Kidney (tissue), 13 donors: ENCODE measurements at regions not wholly inside any gene's neighbourhood (a gene's known extent, or its start where the extent isn't known, plus 50 kb on each side); places are given as distances from the start of the nearest gene placed in this dataset.

ENCODE experiments used
- DNase-seq, 5 donors: peaks; one replicate each; pipeline ENCODE4 v3.0.0-alpha.2; 2013 to 2020
- FAIRE-seq: peaks from 2 replicates; lab custom pipeline; 2012; peaks lifted over from hg19 to GRCh38; lab: Jason Lieb, UNC
- H3K27ac ChIP-seq, 2 donors: one replicate each; pipeline ENCODE4 v1.7.0; 2013; ENCODE audit warnings: low read depth in 2 of 2, low read length in 2 of 2, inconsistent platforms in 1 of 2
- H3K27me3 ChIP-seq: one replicate; pipeline ENCODE4 v1.7.1; 2013; ENCODE audit warnings: low read length, inconsistent platforms; ENCODE audit not compliant: control insufficient read depth, insufficient read depth
- H3K36me3 ChIP-seq, 3 donors: one replicate each; pipeline versions ENCODE4 v1.7.0 to v1.7.1; 2013; ENCODE audit warnings: low read length in 3 of 3, control low read depth in 1 of 3, inconsistent platforms in 1 of 3; ENCODE audit not compliant: insufficient read depth in 3 of 3, control insufficient read depth in 2 of 3
- H3K4me1 ChIP-seq, 3 donors: one replicate each; pipeline versions ENCODE4 v1.7.0 to v1.7.1; 2013; ENCODE audit warnings: low read length in 3 of 3, inconsistent platforms in 1 of 3, low read depth in 1 of 3; ENCODE audit not compliant: control insufficient read depth in 2 of 3, insufficient read depth in 2 of 3
- H3K4me3 ChIP-seq, 3 donors: one replicate each; pipeline versions ENCODE4 v1.7.0 to v1.8.1; 2013; ENCODE audit warnings: low read length in 3 of 3, control low read depth in 1 of 3, inconsistent platforms in 1 of 3
- H3K9ac ChIP-seq, 3 donors: one replicate each; pipeline versions ENCODE4 v1.7.0 to v1.7.1; 2013; ENCODE audit warnings: low read length in 3 of 3, control low read depth in 1 of 3, inconsistent platforms in 1 of 3
- H3K9me3 ChIP-seq, 3 donors: one replicate each; pipeline versions ENCODE4 v1.7.0 to v1.7.1; 2013; ENCODE audit warnings: low read length in 3 of 3, control low read depth in 1 of 3, inconsistent platforms in 1 of 3; ENCODE audit not compliant: control insufficient read depth in 2 of 3, insufficient read depth in 1 of 3
- CTCF ChIP-seq: IDR thresholded peaks from 3 replicates; pipeline ENCODE4 v1.5.1; 2012; ENCODE audit warnings: mild to moderate bottlenecking, moderate library complexity, borderline replicate concordance; ENCODE audit not compliant: insufficient read depth; ENCODE audit errors: extremely low read depth
- intact Hi-C: fragments of 100-400 bp; cut with DNase I; formaldehyde crosslinking; loops from one replicate; pipeline ENCODE4 v1.11.1; 2022
- donor health status: control.
- donor health status: control.
- donor health status: control.
- donor health status: control.
- donor health status: control.
- donor health status: DM: yes; HTN: yes; CAD: no.
- donor health status: Normal renal cell carcinoma (clear cell type).

GRCh38 chr3:186425788-186426730 lies 64.0 kb upstream of the DGKG start:
- TF ChIP-seq CTCF = no peak
- Histone ChIP-seq H3K4me3 (no peak overlapping the region), H3K4me1 (peaks cover 0 to 3% (median 0%) of the 10 kb centered on the region in 3 donors), H3K9ac (no peak overlapping the region), H3K27ac (no peak overlapping the region), H3K27me3 (no peaks in the 10 kb centered on the region), H3K36me3 (no peaks in the 10 kb centered on the region), H3K9me3 (no peaks in the 10 kb centered on the region)
- FAIRE-seq (no peak), DNase-seq (no peak)
- intact Hi-C loops = no loop called here

GRCh38 chr3:186421946-186422345 lies 59.9 kb upstream of the DGKG start:
- FAIRE-seq (no peak), DNase-seq (no peak)

GRCh38 chr3:186418671-186419145 lies 56.7 kb upstream of the DGKG start:
- DNase-seq = peak in 1 of 5 donors; percentile 28
- no peaks in the 10 kb centered on the region for H3K9me3 ChIP-seq
- peaks cover 0 to 9% (median 8%) of the 10 kb centered on the region in 3 donors for H3K4me1 ChIP-seq
- no peak overlapping the region for H3K9ac ChIP-seq
- H3K27me3 ChIP-seq = no peaks in the 10 kb centered on the region
- intact Hi-C loops = no loop called here
- no peak for FAIRE-seq
- TF ChIP-seq CTCF = no peak
- no peak overlapping the region for H3K4me3 ChIP-seq
- no peaks in the 10 kb centered on the region for H3K36me3 ChIP-seq
- no peak overlapping the region for H3K27ac ChIP-seq

More at GRCh38 chr3:186421946-186422345, 59.9 kb upstream of the DGKG start:
- intact Hi-C loops = no loop called here
- H3K9me3 ChIP-seq = no peaks in the 10 kb centered on the region
- H3K9ac ChIP-seq = no peak overlapping the region
- H3K27me3 ChIP-seq = no peaks in the 10 kb centered on the region
- H3K4me1 ChIP-seq = no peaks in the 10 kb centered on the region
- H3K27ac ChIP-seq = no peak overlapping the region
- H3K36me3 ChIP-seq = no peaks in the 10 kb centered on the region
- TF ChIP-seq CTCF = no peak
- H3K4me3 ChIP-seq = no peak overlapping the region
